ENCODE measurements at regions not wholly inside any gene's neighbourhood (a gene's known extent, or its start where the extent isn't known, plus 50 kb on each side); places are given as distances from the start of the nearest gene placed in this dataset.

DNA sequence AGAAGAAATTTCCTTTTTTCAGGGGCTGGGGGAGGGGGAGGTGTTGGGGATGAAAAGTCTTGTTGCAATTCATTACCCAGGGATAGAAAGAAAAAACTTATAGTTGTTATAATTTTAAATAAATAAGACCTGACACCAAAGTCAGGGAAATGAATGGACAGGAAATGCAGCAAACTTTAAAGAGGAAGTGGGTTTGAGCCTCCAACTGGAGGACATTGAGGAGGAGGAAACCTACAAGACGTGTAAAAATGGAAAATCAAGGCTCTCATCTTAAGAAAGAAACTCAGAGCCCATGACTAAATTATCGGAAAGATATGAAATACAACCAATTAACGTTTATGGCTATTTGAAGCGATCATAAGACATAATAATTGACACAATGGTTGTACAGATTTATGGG, 54.4 kb downstream of the NIBAN1 start:
- no peak for DNase-seq (ENCODE audit: low read depth)

DNA sequence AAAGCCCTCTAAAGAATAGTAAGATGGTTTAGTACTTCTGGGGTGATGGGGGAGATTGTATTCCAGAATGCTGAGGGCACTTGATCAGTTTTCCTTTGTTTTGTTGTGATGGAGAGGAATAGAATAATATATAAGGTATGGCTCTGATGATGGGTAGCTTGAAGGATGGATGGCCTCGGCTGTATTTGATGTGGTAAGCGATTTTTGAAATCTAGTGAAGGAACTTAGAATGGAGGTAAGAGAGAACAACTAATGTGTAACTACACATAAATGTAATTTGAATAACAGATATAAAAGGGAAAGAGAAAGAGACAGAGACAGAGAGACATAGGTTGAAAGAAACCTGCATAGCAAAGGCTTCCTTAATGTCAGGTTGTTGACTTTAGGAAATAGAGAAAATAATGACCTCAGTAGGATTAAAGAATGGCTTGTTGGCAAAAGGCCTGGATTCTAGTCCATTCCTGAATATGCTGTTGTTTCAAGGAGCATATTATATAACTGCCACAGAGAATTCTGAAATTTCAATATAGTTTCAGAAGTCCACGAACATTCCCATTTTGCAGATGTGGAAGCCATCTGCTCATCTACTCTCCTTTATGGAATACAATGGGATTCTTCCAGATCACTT, 58.7 kb downstream of the NIBAN1 start:
- no peak for DNase-seq (ENCODE audit: low read depth)

DNA sequence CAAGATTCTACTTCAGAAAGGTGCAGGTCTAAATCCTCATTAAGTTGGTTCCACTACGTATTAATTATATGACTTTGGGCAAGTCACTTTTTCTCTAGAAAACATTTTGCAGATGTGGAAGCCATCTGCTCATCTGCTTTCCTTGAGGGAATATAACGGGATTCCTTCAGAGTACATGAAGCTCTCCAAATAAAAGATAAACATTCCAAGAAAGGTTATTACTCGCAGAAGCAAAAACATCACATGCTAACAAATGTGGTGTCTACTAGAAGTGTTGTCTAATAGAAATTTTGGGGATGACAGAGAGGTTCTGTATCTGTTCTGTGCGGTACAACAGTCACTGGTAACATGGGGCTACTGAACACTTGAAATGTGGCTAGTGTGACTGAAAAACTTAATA, 60.2 kb downstream of the NIBAN1 start:
- no peak for DNase-seq (ENCODE audit: low read depth)

DNA sequence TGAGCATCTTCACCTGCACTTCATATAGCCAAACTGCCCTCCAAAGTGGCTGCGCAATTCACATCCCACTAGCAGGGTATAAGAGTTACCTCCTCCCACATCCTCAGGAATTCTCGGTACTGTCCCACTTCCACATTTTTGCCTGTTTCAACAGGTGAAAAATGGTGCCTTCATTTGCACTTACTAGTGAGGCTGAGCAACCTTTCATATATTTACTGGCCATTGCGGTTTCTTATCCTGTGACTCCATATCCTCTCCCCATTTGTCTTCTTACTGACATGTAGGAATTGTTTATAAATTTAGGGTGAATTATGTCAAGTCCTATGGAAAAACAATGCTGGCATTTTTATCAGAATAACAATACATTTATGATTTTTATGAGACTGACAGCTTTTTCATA, 61.9 kb downstream of the NIBAN1 start:
- no peak for DNase-seq (ENCODE audit: low read depth)

DNA sequence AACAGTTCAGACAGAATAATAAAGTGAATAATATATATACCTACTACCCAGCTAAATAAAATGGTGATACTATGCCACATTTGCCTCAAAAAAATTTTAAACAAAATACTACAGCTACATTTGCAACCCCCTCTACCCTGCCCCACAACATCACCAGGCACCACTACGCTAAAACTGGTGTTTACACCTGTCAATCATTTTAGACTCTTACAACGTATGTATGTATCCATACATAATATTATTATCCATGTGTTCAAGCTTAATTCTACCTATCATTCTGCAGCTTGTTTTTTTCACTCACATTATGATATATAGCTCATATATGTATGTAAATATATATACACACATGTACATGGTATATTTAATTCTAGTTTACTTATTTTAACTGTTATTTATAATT, 62.5 kb downstream of the NIBAN1 start:
- no peak for DNase-seq (ENCODE audit: low read depth)

DNA sequence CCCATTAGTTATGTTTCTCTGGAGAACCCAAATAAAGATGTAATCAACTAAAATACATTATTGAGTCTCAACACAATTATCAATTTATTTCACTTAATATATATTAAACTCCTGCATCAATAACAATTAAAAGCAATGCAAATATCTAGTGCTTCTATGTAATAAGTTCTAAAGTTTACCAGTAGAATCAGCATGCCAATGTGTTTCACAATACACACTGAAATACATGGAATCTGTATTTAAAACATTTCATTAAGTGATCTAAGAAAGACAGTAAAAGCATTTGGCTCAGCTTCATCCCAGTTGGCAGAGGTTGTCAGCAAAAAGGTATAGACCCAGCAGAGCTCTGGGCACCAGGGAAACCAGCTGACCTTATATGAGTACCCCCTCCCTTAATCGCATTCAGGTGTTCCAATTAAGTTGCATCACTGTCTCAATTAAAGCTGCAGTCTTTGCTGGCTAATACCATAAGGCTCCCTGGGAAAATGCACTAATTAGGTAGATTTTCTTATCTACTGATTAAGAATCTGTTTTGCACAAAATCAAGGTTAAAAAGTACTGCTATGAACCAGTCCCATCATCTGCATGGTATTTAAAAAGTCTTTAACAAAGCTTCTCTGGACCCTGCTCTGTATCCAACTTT, 63.1 kb downstream of the NIBAN1 start:
- DNase-seq (ENCODE audit: low read depth) = no peak

DNA sequence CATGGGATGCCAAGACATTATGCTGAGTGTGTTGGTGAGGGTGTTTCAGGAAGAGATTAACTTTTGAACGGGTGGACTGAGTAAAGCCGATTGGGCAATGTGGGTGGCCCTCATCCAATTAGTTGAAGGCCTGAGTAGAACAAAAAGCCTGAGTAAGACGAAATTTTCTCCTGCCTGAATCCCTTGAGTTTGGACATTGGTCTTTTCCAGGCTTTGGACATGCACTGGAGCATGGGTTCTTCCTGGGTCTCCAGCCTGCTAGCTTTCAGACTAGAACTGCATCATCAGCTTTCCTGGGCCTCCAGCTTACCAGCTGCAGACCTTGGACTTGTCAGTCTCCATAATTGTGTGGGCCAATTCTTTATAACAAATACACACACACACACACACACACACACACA, 63.6 kb downstream of the NIBAN1 start:
- DNase-seq (ENCODE audit: low read depth) = no peak

DNA sequence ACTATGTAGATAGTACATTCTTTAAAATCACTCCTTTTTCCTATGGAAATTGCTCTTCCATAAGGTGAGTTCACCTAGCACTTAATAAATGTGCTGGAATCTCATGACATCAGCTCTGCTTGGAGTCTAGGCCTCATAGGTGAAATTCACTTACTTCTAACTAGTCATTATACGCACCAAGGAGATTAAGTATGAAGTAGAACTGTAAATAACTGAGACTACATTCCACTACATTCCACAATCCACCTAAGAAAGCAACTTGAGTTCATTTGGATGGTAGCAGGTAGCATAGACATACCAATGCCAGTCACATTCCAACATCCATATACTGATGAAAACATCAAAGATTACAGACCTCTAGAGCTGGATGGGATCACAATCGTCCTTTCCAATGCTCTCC, 64.3 kb downstream of the NIBAN1 start:
- DNase-seq (ENCODE audit: low read depth) = no peak

DNA sequence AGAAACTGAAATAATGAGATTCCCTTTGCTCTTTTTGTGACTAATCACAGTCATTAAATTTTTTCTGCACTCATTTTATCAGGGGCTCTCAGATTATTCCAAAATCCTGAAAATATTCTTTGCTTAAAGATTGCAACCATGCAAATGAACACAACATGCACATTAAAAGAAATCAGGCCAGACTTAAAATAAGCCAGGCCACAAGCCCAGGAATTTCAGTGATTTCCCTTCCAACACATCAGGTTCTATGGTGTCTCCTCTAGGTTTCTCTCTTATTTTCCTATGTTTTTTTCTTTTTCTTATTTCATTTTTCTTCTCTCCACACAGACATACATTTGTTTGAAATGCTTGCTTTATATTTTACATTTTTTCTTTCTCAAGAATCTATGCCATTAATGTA, 65.3 kb downstream of the NIBAN1 start:
- no peak for DNase-seq (ENCODE audit: low read depth)

DNA sequence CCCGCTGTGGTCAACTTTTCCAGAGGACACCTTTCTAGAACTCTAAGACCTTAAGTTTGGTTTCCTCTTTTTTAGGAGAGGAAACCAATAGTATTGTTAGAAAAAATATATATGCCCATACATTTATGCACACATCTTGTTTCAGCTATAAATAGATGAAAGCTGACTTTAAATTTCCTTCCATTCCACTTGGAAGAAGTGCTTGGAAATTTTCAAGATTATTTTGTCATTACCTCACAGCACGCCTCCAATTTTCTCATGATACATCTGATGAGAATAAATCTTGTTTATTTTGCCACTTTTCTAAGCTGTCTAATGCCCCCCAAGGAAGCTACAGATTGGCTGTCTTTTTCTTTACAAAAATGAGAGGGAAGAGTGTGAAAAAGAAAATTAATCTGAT, 65.8 kb downstream of the NIBAN1 start:
- no peak for DNase-seq (ENCODE audit: low read depth)

DNA sequence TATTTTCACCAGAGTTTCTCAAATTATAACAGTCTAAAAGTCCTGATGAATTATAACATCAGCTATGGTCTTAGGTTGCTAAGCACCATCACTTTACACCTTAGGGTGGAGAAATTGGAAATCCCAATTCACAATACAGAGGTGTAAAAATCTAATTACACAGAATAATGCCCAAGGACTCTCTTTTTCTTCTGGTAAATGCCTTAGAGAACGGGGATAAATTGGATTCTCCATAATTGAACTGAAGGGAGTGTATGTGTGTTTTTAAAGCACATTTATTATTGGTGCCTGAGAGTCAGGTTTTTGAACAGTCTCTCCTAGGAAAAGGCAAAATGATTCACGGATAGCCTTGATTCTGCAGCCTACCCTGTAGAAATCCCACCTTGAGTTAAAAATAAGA, 66.8 kb downstream of the NIBAN1 start:
- DNase-seq (ENCODE audit: low read depth) = no peak

DNA sequence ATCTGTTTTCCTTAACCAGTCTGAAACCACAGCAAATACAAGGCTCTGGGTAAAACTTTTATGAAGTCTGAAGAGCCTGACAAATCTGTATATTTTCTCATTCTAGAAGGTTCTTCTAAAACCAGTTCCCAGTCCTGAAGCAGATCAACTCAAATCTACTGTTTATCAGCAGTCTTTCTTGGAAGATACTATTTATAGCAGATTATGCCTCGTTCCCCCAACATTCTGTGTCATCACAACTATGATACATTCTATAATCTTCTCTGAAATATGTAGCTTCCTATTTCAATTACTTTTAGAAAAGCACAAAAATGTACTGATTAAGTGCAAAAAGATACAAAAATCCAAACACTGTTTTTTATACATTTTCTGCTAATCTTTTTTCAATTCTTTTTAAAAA, 67.5 kb downstream of the NIBAN1 start:
- no peak for DNase-seq (ENCODE audit: low read depth)

DNA sequence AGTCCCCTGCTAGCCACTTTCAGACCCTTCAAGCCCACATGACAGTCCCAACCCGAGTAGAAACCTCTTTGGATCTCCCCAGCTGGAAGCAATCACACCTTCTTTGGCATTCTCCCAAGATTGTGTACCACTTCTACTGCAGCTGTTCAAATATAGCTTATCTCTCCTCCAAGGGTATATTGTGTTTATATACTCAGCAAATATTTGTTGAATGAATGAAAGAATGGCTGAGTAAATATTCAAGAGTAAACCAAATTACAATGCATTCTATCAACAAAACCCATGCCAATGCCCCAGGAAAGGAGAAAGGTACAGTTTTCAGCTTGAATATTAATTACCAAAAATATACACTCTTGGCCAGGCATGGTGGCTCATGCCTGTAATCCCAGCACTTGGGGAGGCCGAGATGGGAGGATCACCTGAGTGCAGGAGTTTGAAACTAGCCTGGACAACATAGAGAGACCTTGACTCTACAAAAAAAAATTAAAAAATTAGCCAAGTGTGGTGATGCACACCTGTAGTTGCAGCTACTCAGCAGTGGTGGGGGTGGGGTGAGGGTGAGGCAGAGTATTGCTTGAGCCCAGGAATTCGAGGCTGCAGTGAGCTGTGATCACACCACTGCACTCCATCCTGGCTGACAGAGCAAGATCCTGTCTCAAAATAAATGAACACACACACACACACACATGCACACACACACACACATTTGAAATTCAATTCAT, 68.5 kb downstream of the NIBAN1 start:
- no peak for DNase-seq (ENCODE audit: low read depth)

DNA sequence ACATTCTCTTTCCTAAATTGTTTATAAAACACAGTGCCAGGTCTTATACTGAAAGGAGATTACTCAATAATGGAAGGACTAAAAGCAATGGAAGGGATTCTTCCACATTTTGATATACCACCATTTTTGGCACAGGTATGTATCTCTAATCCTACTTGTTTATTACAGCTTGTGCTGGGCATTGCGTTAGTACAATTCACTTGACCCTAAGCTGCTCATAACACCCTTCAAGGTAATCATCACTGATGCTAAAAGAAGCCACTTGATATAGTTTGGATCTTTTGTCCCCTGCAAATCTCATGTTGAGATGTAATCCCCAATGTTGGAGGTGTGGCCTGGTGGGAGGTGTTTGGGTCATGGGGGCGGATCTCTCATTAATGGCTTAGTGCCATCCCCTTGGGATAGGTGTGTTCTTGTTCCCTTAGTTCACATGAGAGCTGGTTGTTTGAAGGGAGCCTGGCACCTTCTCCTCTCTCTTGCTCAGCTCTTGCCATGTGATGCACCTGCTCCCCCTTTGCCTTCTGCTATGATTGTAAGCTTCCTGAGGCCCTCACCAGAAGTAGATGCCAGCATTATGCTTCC, 71.1 kb downstream of the NIBAN1 start:
- no peak for DNase-seq (ENCODE audit: low read depth)

DNA sequence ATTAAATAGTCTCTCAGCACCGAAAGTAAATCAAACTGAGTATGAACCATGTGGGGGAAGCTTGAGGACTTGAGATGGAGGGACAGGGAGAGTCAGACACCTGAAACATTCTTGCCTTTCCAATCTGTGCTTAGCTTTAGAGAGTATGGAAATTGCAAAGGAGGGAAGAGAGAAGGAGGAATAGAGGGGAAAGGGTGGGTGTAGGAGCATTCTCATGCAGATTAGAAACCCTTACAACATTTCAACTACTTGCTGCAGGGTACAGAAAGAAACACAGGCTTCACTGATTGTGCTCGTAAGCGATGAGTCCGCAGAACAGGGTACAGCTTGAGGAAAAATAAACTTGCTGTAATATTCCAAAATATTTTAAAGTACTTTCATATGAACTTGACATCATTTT, 73.8 kb downstream of the NIBAN1 start:
- DNase-seq (ENCODE audit: low read depth) = no peak

DNA sequence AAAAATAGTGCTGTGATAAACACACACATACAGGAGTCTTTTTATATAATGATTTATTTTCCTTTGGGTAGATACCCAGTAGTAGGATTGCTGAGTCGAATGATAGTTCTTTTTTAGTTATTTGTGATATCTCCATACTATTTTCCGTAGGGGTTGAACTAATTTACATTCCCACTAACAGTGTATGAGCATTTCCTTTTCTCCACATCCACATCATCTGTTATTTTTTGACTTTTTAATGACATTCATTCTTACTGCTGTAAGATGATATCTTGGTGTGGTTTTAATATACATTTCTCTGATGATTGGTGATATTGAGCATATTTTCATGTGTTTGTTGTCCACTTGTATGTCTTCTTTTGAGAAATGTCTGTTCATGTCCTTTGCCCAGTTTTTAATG, 78.3 kb downstream of the NIBAN1 start:
- DNase-seq (ENCODE audit: low read depth) = no peak

DNA sequence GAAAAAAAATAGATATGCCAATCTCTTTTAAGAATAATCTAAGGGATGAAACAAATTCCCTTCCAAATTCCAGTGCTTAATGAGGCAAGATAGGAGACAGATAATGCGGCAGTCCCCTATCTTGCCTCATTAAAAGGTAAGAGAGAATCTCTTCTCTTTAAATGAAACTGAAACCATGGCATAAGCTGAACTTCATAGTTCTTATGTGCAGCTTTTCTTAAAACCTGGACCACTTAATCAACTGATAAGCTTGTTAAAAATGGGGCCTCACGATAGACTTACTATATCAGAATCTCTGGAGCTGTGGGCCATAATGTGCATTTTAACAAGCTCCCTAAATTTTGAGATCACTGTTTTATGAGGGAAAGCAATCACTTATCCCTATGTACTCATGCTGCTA, 79.2 kb downstream of the NIBAN1 start:
- no peak for DNase-seq (ENCODE audit: low read depth)

DNA sequence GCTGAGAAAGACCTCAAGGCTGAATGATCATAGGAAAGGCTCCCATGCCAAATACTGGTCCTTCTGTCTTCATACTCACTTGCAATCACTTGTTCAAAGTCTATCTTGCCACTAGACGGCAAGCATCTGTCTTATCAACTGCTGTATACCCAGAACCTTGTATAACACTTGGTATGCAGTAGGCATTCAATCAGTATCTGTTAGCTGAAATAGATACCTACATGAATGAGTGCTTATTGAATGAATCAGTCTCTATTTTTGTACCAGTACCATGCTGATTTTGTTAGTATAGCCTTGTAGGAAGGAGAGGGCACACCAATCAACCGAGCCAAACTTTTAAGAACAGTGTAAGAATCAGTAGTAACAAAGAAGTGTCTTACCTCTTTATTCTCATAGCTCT, 80.6 kb downstream of the NIBAN1 start:
- no peak for DNase-seq (ENCODE audit: low read depth)

DNA sequence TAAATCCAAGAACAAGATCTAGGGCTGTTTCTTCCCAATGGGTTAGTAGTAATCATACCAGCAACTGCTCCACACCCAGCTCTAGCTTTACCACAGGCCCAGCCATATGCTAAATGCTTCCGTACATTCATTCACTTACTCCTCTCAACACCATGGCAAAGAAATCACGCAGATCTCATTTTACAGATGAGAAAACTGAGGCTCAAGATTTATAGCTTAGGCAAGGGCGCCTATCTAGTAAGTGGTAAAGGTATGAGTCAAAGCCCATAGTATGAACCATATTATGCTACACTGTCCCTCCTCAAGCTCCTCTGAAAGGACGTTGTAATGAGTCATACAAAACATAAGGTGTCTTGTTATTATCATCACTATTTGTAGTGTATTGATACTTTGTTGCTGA, 82.2 kb downstream of the NIBAN1 start:
- DNase-seq (ENCODE audit: low read depth) = no peak

DNA sequence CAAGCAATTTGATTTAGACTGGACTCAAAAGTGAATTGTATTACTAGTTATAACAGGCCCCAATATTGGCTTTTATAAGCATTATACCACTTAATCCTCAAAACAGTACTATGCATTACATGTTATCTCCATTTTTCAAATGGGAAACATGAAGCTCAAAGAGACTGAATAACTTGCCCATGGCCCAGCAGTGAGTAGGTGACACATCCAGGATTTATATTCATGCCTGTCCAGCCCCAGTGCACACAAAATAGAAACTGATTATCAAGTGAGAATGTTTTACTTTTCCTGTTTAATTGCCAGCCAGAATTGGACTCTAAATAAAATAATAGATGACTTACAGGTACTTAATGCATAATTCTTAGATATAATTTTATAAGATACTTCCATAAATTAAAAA, 82.9 kb downstream of the NIBAN1 start:
- no peak for DNase-seq (ENCODE audit: low read depth)

DNA sequence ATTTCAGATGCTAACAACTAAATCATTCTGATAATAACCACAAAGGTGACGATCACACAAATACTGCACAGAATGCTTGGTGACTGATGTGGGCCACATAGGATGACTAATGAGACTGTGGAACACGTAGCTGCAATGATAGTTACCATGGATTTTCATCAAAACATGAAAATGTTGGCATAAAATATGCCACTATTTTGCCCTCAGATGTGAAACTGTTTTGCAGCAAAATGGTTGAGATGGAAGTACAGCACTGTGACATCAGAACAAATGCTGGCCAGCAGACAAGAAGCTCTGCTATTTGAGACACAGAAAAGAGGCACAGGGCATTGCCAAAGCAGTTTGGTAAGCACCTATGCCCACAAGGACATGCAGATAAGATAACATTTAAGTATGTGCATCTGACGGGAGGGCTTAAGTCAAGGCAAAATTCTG, 83.8 kb downstream of the NIBAN1 start:
- DNase-seq (ENCODE audit: low read depth) = no peak

DNA sequence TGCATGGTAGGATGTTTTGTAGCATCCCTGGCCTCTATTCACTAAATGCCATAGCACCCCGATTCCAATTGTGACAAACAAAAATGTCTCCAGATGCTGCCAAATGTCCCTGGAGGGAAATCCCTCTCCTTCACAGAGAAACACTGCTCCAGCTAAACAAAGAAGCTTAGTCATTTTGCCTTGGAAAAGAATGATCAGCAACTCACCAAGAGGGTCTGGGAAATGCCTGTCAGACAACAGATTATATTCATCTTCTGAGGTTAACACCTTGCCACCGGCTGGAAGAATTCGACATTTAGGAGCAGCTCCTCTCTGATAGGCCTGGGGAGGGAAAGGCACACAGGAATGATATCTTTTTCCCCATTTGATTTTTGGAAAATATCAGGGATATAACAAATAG, 84.4 kb downstream of the NIBAN1 start:
- no peak for DNase-seq (ENCODE audit: low read depth)

DNA sequence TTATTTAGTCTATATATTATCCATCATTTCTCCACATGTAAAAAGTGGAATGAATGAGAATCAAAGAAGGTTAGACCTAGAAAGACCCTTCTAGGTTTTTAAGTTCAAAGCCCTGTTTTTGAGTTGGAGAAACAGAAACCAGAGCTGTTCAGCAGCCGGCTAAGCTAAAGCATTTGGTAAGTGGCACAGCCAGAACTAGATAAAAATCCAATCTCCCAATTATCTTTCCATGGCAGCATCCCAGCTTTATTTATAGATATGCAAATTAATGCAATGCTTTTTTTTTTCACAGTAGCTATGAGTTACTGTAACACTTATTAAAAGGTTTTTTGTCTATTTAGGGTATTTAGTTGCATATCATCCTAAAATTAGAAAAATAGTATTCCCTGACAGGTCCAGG, 85.1 kb downstream of the NIBAN1 start:
- DNase-seq (ENCODE audit: low read depth) = no peak

All from HS-27A (cell line).